ENCODE measurements at regions not wholly inside any gene's neighbourhood (a gene's known extent, or its start where the extent isn't known, plus 50 kb on each side); places are given as distances from the start of the nearest gene placed in this dataset.

- TF ChIP-seq POLR2A (IDR thresholded peaks at IDR 0.05) (no peak), CTCF (IDR thresholded peaks at IDR 0.05) (no peak)
These were observed 207.6 kb upstream of the NSMCE3 start for GRCh38 chr15:29477256-29477655.

Measured in sigmoid colon (tissue), 3 donors.